ENCODE measurements at regions not wholly inside any gene's neighbourhood (a gene's known extent, or its start where the extent isn't known, plus 50 kb on each side); places are given as distances from the start of the nearest gene placed in this dataset.

DNA sequence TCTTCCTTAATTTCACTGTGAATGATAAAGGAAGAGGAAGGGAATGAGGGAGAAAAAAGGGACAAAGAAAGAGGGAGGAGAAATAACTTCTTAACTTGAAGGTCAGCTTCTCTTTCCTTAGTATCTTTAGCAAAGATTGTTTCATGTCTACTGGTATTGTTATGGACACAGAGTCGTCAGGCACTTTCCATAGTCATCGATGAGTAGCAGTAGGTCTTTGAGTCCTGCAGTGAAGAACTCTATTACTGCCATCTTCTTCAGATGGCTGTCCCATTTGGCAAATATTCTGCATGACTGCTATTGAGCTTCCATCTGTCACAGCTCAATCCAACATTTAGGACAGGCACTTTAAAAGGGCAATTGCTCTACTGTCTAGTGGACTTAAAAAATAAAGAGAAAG lies 2463.1 kb downstream of the PCDH9 start:
- no peaks in the 10 kb centered on the region for H3K27me3 ChIP-seq
- TF ChIP-seq EZH2phosphoT487 (IDR thresholded peaks at IDR 0.05; ENCODE audit: low read depth, severe bottlenecking, unreplicated experiment) (no peak), EZH2 (IDR thresholded peaks at IDR 0.05; ENCODE audit: borderline replicate concordance) (no peak)
- TF ChIP-seq, protein P1, sequence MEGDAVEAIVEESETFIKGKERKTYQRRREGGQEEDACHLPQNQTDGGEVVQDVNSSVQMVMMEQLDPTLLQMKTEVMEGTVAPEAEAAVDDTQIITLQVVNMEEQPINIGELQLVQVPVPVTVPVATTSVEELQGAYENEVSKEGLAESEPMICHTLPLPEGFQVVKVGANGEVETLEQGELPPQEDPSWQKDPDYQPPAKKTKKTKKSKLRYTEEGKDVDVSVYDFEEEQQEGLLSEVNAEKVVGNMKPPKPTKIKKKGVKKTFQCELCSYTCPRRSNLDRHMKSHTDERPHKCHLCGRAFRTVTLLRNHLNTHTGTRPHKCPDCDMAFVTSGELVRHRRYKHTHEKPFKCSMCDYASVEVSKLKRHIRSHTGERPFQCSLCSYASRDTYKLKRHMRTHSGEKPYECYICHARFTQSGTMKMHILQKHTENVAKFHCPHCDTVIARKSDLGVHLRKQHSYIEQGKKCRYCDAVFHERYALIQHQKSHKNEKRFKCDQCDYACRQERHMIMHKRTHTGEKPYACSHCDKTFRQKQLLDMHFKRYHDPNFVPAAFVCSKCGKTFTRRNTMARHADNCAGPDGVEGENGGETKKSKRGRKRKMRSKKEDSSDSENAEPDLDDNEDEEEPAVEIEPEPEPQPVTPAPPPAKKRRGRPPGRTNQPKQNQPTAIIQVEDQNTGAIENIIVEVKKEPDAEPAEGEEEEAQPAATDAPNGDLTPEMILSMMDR (IDR thresholded peaks at IDR 0.05; ENCODE audit: poor library complexity) = no peak
- H3K4me2 ChIP-seq = no peak overlapping the region
- H3K4me3 ChIP-seq = no peak overlapping the region
- H2AFZ ChIP-seq = no peak overlapping the region
- no peaks in the 10 kb centered on the region for H3K79me2 ChIP-seq
- 88% methylated on average over 2 of the region's 2 CpGs for WGBS (ENCODE audit: low lambda C conversion rate, missing lambda C conversion rate)
- H3K9me2 ChIP-seq (replicated peaks; ENCODE audit: insufficient read depth) = no peaks in the 10 kb centered on the region
- no peaks in the 10 kb centered on the region for H3K36me3 ChIP-seq (replicated peaks; ENCODE audit: insufficient read depth, low read depth)
- H4K20me1 ChIP-seq (ENCODE audit: insufficient read depth, poor library complexity, severe bottlenecking) = no peaks in the 10 kb centered on the region
- no peak overlapping the region for H3K27ac ChIP-seq
- H3K4me1 ChIP-seq (ENCODE audit: insufficient read depth) = no peaks in the 10 kb centered on the region
- H3K9me3 ChIP-seq (ENCODE audit: low read depth) = no peaks in the 10 kb centered on the region
- no peak for DNase-seq (ENCODE audit: low spot score)

DNA sequence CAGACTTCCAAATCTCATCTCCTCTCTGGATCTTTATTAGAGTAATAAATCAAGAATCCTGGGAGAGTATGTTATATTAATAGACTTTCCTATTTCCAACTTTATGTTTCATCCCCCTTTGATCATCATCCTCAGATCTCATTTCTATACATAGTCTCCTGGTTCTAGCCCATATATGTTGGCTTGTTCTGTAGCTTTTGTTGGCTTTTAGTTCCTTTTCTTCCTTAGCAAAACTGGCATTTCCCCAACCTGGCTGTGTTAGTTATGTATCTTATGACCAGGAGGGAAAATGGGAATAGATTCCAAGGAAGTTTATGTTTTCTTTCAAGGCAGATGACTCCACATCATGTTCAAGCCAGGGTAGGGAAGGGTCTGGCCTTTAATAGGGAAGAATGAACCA lies 2464.5 kb downstream of the PCDH9 start:
- H3K27ac ChIP-seq = no peak overlapping the region
- no peaks in the 10 kb centered on the region for H3K4me1 ChIP-seq (ENCODE audit: insufficient read depth)
- no peak for DNase-seq (ENCODE audit: low spot score)
- no peak overlapping the region for H3K4me3 ChIP-seq
- H3K9me2 ChIP-seq (replicated peaks; ENCODE audit: insufficient read depth) = no peaks in the 10 kb centered on the region
- TF ChIP-seq, protein P1 (IDR thresholded peaks at IDR 0.05; ENCODE audit: poor library complexity) = no peak
- no peak for TF ChIP-seq EZH2phosphoT487 (IDR thresholded peaks at IDR 0.05; ENCODE audit: low read depth, severe bottlenecking, unreplicated experiment)
- TF ChIP-seq EZH2 (IDR thresholded peaks at IDR 0.05; ENCODE audit: borderline replicate concordance) = no peak
- no peaks in the 10 kb centered on the region for H3K79me2 ChIP-seq
- H3K36me3 ChIP-seq (replicated peaks; ENCODE audit: insufficient read depth, low read depth) = no peaks in the 10 kb centered on the region
- H3K27me3 ChIP-seq = no peaks in the 10 kb centered on the region
- H3K4me2 ChIP-seq = no peak overlapping the region
- H2AFZ ChIP-seq = no peak overlapping the region
- no peaks in the 10 kb centered on the region for H3K9me3 ChIP-seq (ENCODE audit: low read depth)
- H4K20me1 ChIP-seq (ENCODE audit: insufficient read depth, poor library complexity, severe bottlenecking) = no peaks in the 10 kb centered on the region

DNA sequence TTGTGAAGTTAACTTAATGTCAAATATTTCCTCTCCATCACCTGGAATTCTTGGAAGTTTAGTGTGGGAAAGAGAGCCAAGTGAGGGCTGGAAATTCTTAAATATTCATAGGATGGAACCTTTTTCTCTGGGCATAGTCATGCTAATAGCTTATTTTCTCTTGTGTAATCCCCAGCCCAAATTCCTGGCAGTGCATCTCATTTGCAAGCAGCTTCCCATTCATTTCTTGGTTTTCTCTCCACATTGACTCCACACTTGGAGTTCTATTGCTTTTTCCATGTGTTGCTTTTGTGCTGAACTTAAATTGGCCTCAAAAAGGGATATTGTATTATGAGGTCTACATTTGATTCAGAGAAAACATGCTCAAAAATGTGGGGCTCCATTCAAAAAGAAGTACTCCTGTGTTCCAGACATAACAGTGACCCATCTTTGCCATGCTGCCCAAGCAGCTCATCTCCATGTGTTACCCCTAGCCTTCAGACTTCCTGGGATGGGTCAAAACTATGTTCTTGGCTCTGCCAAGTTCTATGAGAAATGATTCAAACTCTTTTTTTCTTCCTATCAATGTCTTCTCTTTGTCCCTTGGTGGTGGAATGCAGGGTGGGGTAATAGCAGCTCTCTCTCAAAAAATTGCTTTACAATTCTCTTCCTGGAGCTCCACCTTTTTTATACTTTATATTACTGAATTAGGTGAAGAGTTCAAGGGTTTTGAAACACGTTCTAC lies 2471.5 kb downstream of the PCDH9 start:
- Histone ChIP-seq H3K27me3 (no peaks in the 10 kb centered on the region), H3K4me1 (ENCODE audit: insufficient read depth) (no peaks in the 10 kb centered on the region), H3K4me3 (no peak overlapping the region), H3K9me3 (ENCODE audit: low read depth) (no peaks in the 10 kb centered on the region), H3K9me2 (replicated peaks; ENCODE audit: insufficient read depth) (no peaks in the 10 kb centered on the region), H3K79me2 (no peaks in the 10 kb centered on the region), H3K36me3 (replicated peaks; ENCODE audit: insufficient read depth, low read depth) (no peaks in the 10 kb centered on the region), H3K4me2 (no peak overlapping the region), H4K20me1 (ENCODE audit: insufficient read depth, poor library complexity, severe bottlenecking) (no peaks in the 10 kb centered on the region), H3K27ac (no peak overlapping the region), H2AFZ (no peak overlapping the region)
- TF ChIP-seq EZH2phosphoT487 (IDR thresholded peaks at IDR 0.05; ENCODE audit: low read depth, severe bottlenecking, unreplicated experiment) = no peak
- TF ChIP-seq, protein P1 (IDR thresholded peaks at IDR 0.05; ENCODE audit: poor library complexity) = no peak
- no peak for TF ChIP-seq EZH2 (IDR thresholded peaks at IDR 0.05; ENCODE audit: borderline replicate concordance)
- WGBS (ENCODE audit: low lambda C conversion rate, missing lambda C conversion rate) = 76% methylated on average over 1 of the region's 1 CpG
- DNase-seq (ENCODE audit: low spot score) = no peak

Data from hepatocyte (in vitro differentiated cells).